Keratinocyte (primary cell): ENCODE measurements at regions not wholly inside any gene's neighbourhood (a gene's known extent, or its start where the extent isn't known, plus 50 kb on each side); places are given as distances from the start of the nearest gene placed in this dataset.

ENCODE experiments used
- DNase-seq: peaks from one replicate; pipeline ENCODE4 v3.0.0-alpha.2; 2011; ENCODE audit warnings: low read depth, missing footprints, low spot score
- FAIRE-seq: peaks from 2 replicates; lab custom pipeline; 2011; peaks lifted over from hg19 to GRCh38; lab: Jason Lieb, UNC
- H2AFZ ChIP-seq: 2 replicates; pipeline ENCODE4 v1.6.0; 2012; ENCODE audit warnings: low read length, control low read depth, inconsistent platforms; ENCODE audit not compliant: control insufficient read depth
- H3K27ac ChIP-seq: 2 replicates; pipeline ENCODE4 v1.5.1; 2011; ENCODE audit warnings: low read length; ENCODE audit not compliant: control insufficient read depth, insufficient read depth
- H3K27me3 ChIP-seq: 3 replicates; pipeline ENCODE4 v1.6.0; 2011; ENCODE audit warnings: low read length; ENCODE audit not compliant: control insufficient read depth, insufficient read depth; ENCODE audit errors: extremely low read depth
- H3K36me3 ChIP-seq, 2 experiments: 2 replicates in 1 of 2; 3 replicates in 1 of 2; pipeline ENCODE4 v1.5.1; 2011; ENCODE audit warnings: low read length in 2 of 2, mild to moderate bottlenecking in 1 of 2; ENCODE audit not compliant: control insufficient read depth in 2 of 2, insufficient read depth in 2 of 2; ENCODE audit errors: extremely low read depth in 1 of 2
- H3K4me1 ChIP-seq: 3 replicates; pipeline ENCODE4 v1.5.1; 2011; ENCODE audit warnings: low read length; ENCODE audit not compliant: control insufficient read depth, insufficient read depth; ENCODE audit errors: extremely low read depth
- H3K4me2 ChIP-seq: 3 replicates; pipeline ENCODE4 v1.6.0; 2011; ENCODE audit warnings: low read depth, low read length; ENCODE audit not compliant: control insufficient read depth, insufficient read depth; ENCODE audit errors: extremely low read depth
- H3K4me3 ChIP-seq, 3 experiments: fragments of 200-600 bp in 1 of 3; sonication (generic) in 1 of 3; 2 replicates in 2 of 3; 3 replicates in 1 of 3; pipeline ENCODE4 v1.5.1; 2011 to 2016; ENCODE audit warnings: low read length in 3 of 3, mild to moderate bottlenecking in 3 of 3, control low read depth in 2 of 3, inconsistent platforms in 1 of 3, low read depth in 1 of 3, mixed read lengths in 1 of 3, mixed run types in 1 of 3, moderate library complexity in 1 of 3; ENCODE audit not compliant: control insufficient read depth in 2 of 3, insufficient read depth in 2 of 3; ENCODE audit errors: extremely low read depth in 1 of 3
- H3K79me2 ChIP-seq: 2 replicates; pipeline ENCODE4 v1.6.0; 2012; ENCODE audit warnings: low read length; ENCODE audit not compliant: control insufficient read depth, insufficient read depth
- H3K9ac ChIP-seq: 3 replicates; pipeline ENCODE4 v1.6.0; 2011; ENCODE audit warnings: low read length; ENCODE audit not compliant: control insufficient read depth, insufficient read depth; ENCODE audit errors: extremely low read depth
- H3K9me1 ChIP-seq: 3 replicates; pipeline ENCODE4 v1.6.0; 2011; ENCODE audit warnings: low read length; ENCODE audit not compliant: control insufficient read depth, insufficient read depth; ENCODE audit errors: extremely low read depth
- H3K9me3 ChIP-seq: 2 replicates; pipeline ENCODE4 v1.5.1; 2012; ENCODE audit warnings: low read depth, low read length; ENCODE audit not compliant: control insufficient read depth
- H4K20me1 ChIP-seq: 3 replicates; pipeline ENCODE4 v1.6.0; 2011; ENCODE audit warnings: low read length; ENCODE audit not compliant: control insufficient read depth, insufficient read depth; ENCODE audit errors: extremely low read depth
- EZH2 ChIP-seq: IDR thresholded peaks from one replicate; pipeline ENCODE4 v1.6.1; 2012; ENCODE audit warnings: inconsistent platforms, mild to moderate bottlenecking, low read length, moderate library complexity
- dilution Hi-C: fragments of 300-500 bp; cut with MboI; formaldehyde crosslinking; loops from one replicate; pipeline ENCODE4 v1.7.0; 2020; ENCODE audit warnings: low sequenced_read_pairs; ENCODE audit not compliant: extremely low pct_ligation_motif_present
- TF ChIP-seq, protein P1 (sequence below), 3 experiments: IDR thresholded peaks in 1 of 3; conservative IDR thresholded peaks in 1 of 3; optimal IDR thresholded peaks in 1 of 3; 2 replicates in 2 of 3; 3 replicates in 1 of 3; pipeline versions ENCODE3 to v1.5.1; 2011; ENCODE audit warnings: low read length in 3 of 3, mild to moderate bottlenecking in 3 of 3, moderate library complexity in 2 of 3, control low read depth in 1 of 3, inconsistent platforms in 1 of 3; ENCODE audit not compliant: insufficient read depth in 2 of 3; ENCODE audit errors: extremely low read depth in 1 of 3

DNA sequence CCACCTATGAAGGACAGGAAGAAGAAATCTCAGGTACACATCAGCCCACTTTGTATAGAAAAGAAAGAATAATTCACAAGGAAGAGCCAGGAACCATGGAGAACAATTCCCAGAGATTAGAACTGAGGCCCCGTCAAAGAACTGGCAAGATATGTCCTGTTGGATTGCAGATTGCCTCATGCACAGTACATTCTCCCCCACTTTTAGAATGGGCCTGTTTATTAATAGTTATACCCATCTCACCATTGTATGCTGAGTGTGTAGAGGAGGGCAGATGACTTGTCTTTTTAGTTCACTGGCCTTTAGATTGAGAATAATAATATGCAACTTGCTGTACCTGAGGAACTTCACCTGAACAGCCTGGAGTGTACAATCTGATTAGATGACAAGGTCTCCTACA is 315.6 kb upstream of the HAND2 start:
- H3K9ac ChIP-seq = no peak overlapping the region
- no peak overlapping the region for H3K27ac ChIP-seq
- FAIRE-seq (no peak), DNase-seq (no peak)
- no peaks in the 10 kb centered on the region for H4K20me1 ChIP-seq
- H3K36me3 ChIP-seq = no peaks in the 10 kb centered on the region
- no peak overlapping the region for H2AFZ ChIP-seq
- no peaks in the 10 kb centered on the region for H3K4me1 ChIP-seq
- no peaks in the 10 kb centered on the region for H3K9me1 ChIP-seq
- no peak for TF ChIP-seq EZH2
- TF ChIP-seq, protein P1, sequence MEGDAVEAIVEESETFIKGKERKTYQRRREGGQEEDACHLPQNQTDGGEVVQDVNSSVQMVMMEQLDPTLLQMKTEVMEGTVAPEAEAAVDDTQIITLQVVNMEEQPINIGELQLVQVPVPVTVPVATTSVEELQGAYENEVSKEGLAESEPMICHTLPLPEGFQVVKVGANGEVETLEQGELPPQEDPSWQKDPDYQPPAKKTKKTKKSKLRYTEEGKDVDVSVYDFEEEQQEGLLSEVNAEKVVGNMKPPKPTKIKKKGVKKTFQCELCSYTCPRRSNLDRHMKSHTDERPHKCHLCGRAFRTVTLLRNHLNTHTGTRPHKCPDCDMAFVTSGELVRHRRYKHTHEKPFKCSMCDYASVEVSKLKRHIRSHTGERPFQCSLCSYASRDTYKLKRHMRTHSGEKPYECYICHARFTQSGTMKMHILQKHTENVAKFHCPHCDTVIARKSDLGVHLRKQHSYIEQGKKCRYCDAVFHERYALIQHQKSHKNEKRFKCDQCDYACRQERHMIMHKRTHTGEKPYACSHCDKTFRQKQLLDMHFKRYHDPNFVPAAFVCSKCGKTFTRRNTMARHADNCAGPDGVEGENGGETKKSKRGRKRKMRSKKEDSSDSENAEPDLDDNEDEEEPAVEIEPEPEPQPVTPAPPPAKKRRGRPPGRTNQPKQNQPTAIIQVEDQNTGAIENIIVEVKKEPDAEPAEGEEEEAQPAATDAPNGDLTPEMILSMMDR (optimal IDR thresholded peaks at IDR 0.05 in 1 of 3, IDR thresholded peaks at IDR 0.05 in 1 of 3, conservative IDR thresholded peaks at IDR 0.05 in 1 of 3; ENCODE audit: extremely low read depth in 1 of 3, insufficient read depth in 2 of 3, low read length in 3 of 3) = no peak
- H3K27me3 ChIP-seq = no peaks in the 10 kb centered on the region
- H3K79me2 ChIP-seq = no peaks in the 10 kb centered on the region
- H3K9me3 ChIP-seq = no peaks in the 10 kb centered on the region
- no peak overlapping the region for H3K4me3 ChIP-seq
- H3K4me2 ChIP-seq = no peak overlapping the region
- dilution Hi-C loops = no loop called here

- no peak for TF ChIP-seq EZH2
- TF ChIP-seq, protein P1 (optimal IDR thresholded peaks at IDR 0.05 in 1 of 3, IDR thresholded peaks at IDR 0.05 in 1 of 3, conservative IDR thresholded peaks at IDR 0.05 in 1 of 3; ENCODE audit: extremely low read depth in 1 of 3, insufficient read depth in 2 of 3, low read length in 3 of 3) = no peak
Measured at GRCh38 chr4:173839865-173840264, 309.8 kb upstream of the HAND2 start.

More at GRCh38 chr4:173839865-173840264, 309.8 kb upstream of the HAND2 start:
- H3K9ac ChIP-seq = no peak overlapping the region
- no peaks in the 10 kb centered on the region for H4K20me1 ChIP-seq
- H3K9me3 ChIP-seq = no peaks in the 10 kb centered on the region
- H3K27me3 ChIP-seq = no peaks in the 10 kb centered on the region
- H3K4me1 ChIP-seq = no peaks in the 10 kb centered on the region
- no peak overlapping the region for H3K4me2 ChIP-seq
- H3K4me3 ChIP-seq = no peak overlapping the region
- no peaks in the 10 kb centered on the region for H3K36me3 ChIP-seq
- dilution Hi-C loops = no loop called here
- H2AFZ ChIP-seq = no peak overlapping the region
- DNase-seq (no peak), FAIRE-seq (no peak)
- no peaks in the 10 kb centered on the region for H3K79me2 ChIP-seq
- H3K9me1 ChIP-seq = no peaks in the 10 kb centered on the region
- H3K27ac ChIP-seq = no peak overlapping the region
